HepG2 (cell line): ENCODE measurements at regions not wholly inside any gene's neighbourhood (a gene's known extent, or its start where the extent isn't known, plus 50 kb on each side); places are given as distances from the start of the nearest gene placed in this dataset.

ENCODE experiments used
- ATAC-seq: fragments of 200-7000 bp; cut with Tn5 transposase; 3 replicates; pipeline ENCODE4 v1.9.1; 2020; ENCODE audit warnings: mild to moderate bottlenecking, moderate library complexity
- BruUV-seq: library from RNA; stranded (reverse); fragments of 400-500 nt; replicated peaks from 2 replicates; lab custom pipeline; 2021; lab: Mats Ljungman, UMichigan
- CTCF ChIA-PET: fragments of 300-600 bp; formaldehyde crosslinking; extraction: SDS; loops from one replicate; lab custom pipeline; 2021; ENCODE audit warnings: low total read pairs, inconsistent platforms, low intra/inter-chr PET ratio; lab: Yijun Ruan, JAX
- POLR2A ChIA-PET: fragments of 350-600 bp; sonication (Branson Sonifier 250); formaldehyde crosslinking; loops from one replicate; lab custom pipeline; 2020; ENCODE audit warnings: antibody characterized with exemption, inconsistent platforms; lab: Yijun Ruan, JAX
- DNase-seq: peaks from one replicate; pipeline ENCODE4 v3.0.0-alpha.2; 2015; ENCODE audit warnings: low spot score
- FAIRE-seq: peaks from 3 replicates; lab custom pipeline; 2011; peaks lifted over from hg19 to GRCh38; lab: Jason Lieb, UNC
- H2AFZ ChIP-seq: one replicate; pipeline ENCODE4 v1.6.1; 2011; ENCODE audit warnings: low read length, inconsistent platforms
- H3K27ac ChIP-seq: fragments of 300-600 bp; 3 replicates; pipeline ENCODE4 v1.8.0; 2011; ENCODE audit warnings: mixed run types, mild to moderate bottlenecking, mixed read lengths, low read length, inconsistent platforms; ENCODE audit not compliant: insufficient read depth; ENCODE audit errors: extremely low read length
- H3K27me3 ChIP-seq, 2 experiments: fragments of 200-600 bp in 1 of 2; 2 replicates in 1 of 2; 3 replicates in 1 of 2; pipeline versions ENCODE4 v1.6.0 to v1.8.0; 2011; ENCODE audit warnings: low read length in 2 of 2, mild to moderate bottlenecking in 2 of 2, moderate library complexity in 2 of 2, inconsistent platforms in 1 of 2; ENCODE audit not compliant: insufficient read depth in 2 of 2, control insufficient read depth in 1 of 2
- H3K36me3 ChIP-seq, 2 experiments: fragments of 200-600 bp in 1 of 2; replicated peaks in 1 of 2; 2 replicates in 1 of 2; 3 replicates in 1 of 2; pipeline versions ENCODE4 v1.5.1 to v1.8.0; 2011; ENCODE audit warnings: low read length in 2 of 2, inconsistent platforms in 1 of 2; ENCODE audit not compliant: insufficient read depth in 2 of 2, control insufficient read depth in 1 of 2
- H3K4me1 ChIP-seq: 2 replicates; pipeline ENCODE4 v1.5.1; 2012; ENCODE audit warnings: low read length, inconsistent platforms; ENCODE audit not compliant: insufficient read depth
- H3K4me2 ChIP-seq: 2 replicates; pipeline ENCODE4 v1.6.0; 2011; ENCODE audit warnings: low read depth, low read length, inconsistent platforms
- H3K4me3 ChIP-seq, 3 experiments: fragments of 200-600 bp in 1 of 3; sonication (generic), shearing (Covaris generic) in 1 of 3; replicated peaks in 1 of 3; 2 replicates each; pipeline ENCODE4 v1.5.1; 2011 to 2016; ENCODE audit warnings: low read length in 3 of 3, inconsistent platforms in 2 of 3, low read depth in 2 of 3, mild to moderate bottlenecking in 2 of 3, control low read depth in 1 of 3, mixed read lengths in 1 of 3; ENCODE audit not compliant: insufficient read depth in 1 of 3
- H3K79me2 ChIP-seq: one replicate; pipeline ENCODE4 v1.6.1; 2011; ENCODE audit warnings: low read length, inconsistent platforms; ENCODE audit not compliant: insufficient read depth
- H3K9ac ChIP-seq: 2 replicates; pipeline ENCODE4 v1.6.0; 2011; ENCODE audit warnings: mild to moderate bottlenecking, low read depth, low read length, inconsistent platforms; ENCODE audit not compliant: insufficient read depth
- H3K9me3 ChIP-seq: 2 replicates; pipeline ENCODE4 v1.5.1; 2012; ENCODE audit warnings: mild to moderate bottlenecking, low read length
- H4K20me1 ChIP-seq: 2 replicates; pipeline ENCODE4 v1.6.0; 2011; ENCODE audit warnings: inconsistent platforms, mild to moderate bottlenecking, low read length, moderate library complexity; ENCODE audit not compliant: insufficient read depth
- CENPBD1 ChIP-seq: sonication (generic); formaldehyde crosslinking; IDR thresholded peaks from 2 replicates; pipeline ENCODE4 v1.8.0; 2022; ENCODE audit warnings: missing genetic modification reagents, low read depth, mild to moderate bottlenecking, borderline replicate concordance
- HNF1A ChIP-seq, 2 experiments: sonication (generic) in 1 of 2; formaldehyde crosslinking in 1 of 2; IDR thresholded peaks; 2 replicates each; pipeline versions ENCODE4 v1.4.0 to v1.6.1; 2016 to 2020; ENCODE audit warnings: borderline replicate concordance in 1 of 2, low read depth in 1 of 2, mild to moderate bottlenecking in 1 of 2, missing genetic modification reagents in 1 of 2
- NPAS2 ChIP-seq: sonication (generic); formaldehyde crosslinking; IDR thresholded peaks from 2 replicates; pipeline ENCODE4 v1.8.0; 2022; ENCODE audit warnings: mild to moderate bottlenecking, missing genetic modification reagents, borderline replicate concordance
- RELA ChIP-seq: sonication (generic); formaldehyde crosslinking; IDR thresholded peaks from 2 replicates; pipeline ENCODE4 v1.4.0; 2020; ENCODE audit warnings: missing genetic modification reagents
- RFX1 ChIP-seq: fragments of 450-650 bp; IDR thresholded peaks from 2 replicates; pipeline ENCODE4 v1.6.1; 2017
- RXRB ChIP-seq: IDR thresholded peaks from 2 replicates; pipeline ENCODE4 v1.6.1; 2016; ENCODE audit warnings: borderline replicate concordance, missing genetic modification reagents, missing compliant biosample characterization
- ZNF235 ChIP-seq: sonication (generic); formaldehyde crosslinking; IDR thresholded peaks from 2 replicates; pipeline ENCODE4 v1.8.1; 2023; ENCODE audit warnings: mild to moderate bottlenecking, missing genetic modification reagents, borderline replicate concordance
- ZNF431 ChIP-seq: sonication (generic); formaldehyde crosslinking; IDR thresholded peaks from 2 replicates; pipeline ENCODE4 v1.9.0; 2022; ENCODE audit warnings: missing genetic modification reagents, low read depth, mild to moderate bottlenecking, borderline replicate concordance
- ZSCAN5A ChIP-seq: sonication (generic); formaldehyde crosslinking; IDR thresholded peaks from 2 replicates; pipeline ENCODE4 v1.8.0; 2022; ENCODE audit warnings: mild to moderate bottlenecking, missing genetic modification reagents, borderline replicate concordance
- WGBS: methylation state at CpG from one replicate; pipeline ENCODE4 v1.1.6; 2017; ENCODE audit warnings: low lambda C conversion rate; 5-methylcytosine and 5-hydroxymethylcytosine counted together
- in situ Hi-C: cut with HindIII; loops from 2 replicates; pipeline ENCODE4 v1.10.0; 2017; ENCODE audit warnings: low pct_unique_long_range_greater_than_20kb; ENCODE audit not compliant: extremely low pct_ligation_motif_present
- intact Hi-C: fragments of 100-400 bp; cut with micrococcal nuclease; formaldehyde crosslinking; loops from one replicate; pipeline ENCODE4 v1.10.0; 2022; ENCODE audit not compliant: unreplicated experiment

GRCh38 chr2:7573166-7573825, 656.1 kb downstream of the RNF144A start:
- no peak overlapping the region for H3K27ac ChIP-seq
- H4K20me1 ChIP-seq = no peaks in the 10 kb centered on the region
- H2AFZ ChIP-seq = no peak overlapping the region
- peaks cover 11% of the 10 kb centered on the region for H3K9me3 ChIP-seq
- FAIRE-seq = no peak
- H3K4me2 ChIP-seq = no peak overlapping the region
- intact Hi-C loops = no loop called here
- H3K79me2 ChIP-seq = no peaks in the 10 kb centered on the region
- H3K36me3 ChIP-seq = no peaks in the 10 kb centered on the region
- no peak overlapping the region for H3K4me3 ChIP-seq
- 17% methylated on average over 6 of the region's 6 CpGs for WGBS
- no peaks in the 10 kb centered on the region for H3K4me1 ChIP-seq
- no peak overlapping the region for H3K9ac ChIP-seq
- no peak for ATAC-seq
- in situ Hi-C loops = no loop called here
- BruUV-seq = no TSS peak
- TF ChIP-seq HNF1A (IDR thresholded peaks at IDR 0.05; ENCODE audit: low read depth) = no peak
- no peak for TF ChIP-seq HNF1A (CRISPR knock-in tag; IDR thresholded peaks at IDR 0.05; ENCODE audit: borderline replicate concordance)
- DNase-seq = no peak
- H3K27me3 ChIP-seq = no peaks in the 10 kb centered on the region; a peak in 1 of 5 replicates
- CTCF ChIA-PET = no interaction called here
- POLR2A ChIA-PET = no interaction called here

- H3K4me1 ChIP-seq = no peaks in the 10 kb centered on the region
- in situ Hi-C loops (no loop called here), intact Hi-C loops (no loop called here)
- no peaks in the 10 kb centered on the region for H4K20me1 ChIP-seq
- H3K9me3 ChIP-seq = peaks cover 11% of the 10 kb centered on the region
- H3K27ac ChIP-seq = no peak overlapping the region
- no peak overlapping the region for H3K9ac ChIP-seq
- WGBS = 45% methylated on average over 4 of the region's 4 CpGs
- no peak for ATAC-seq
- no peak overlapping the region for H3K4me3 ChIP-seq
- no peak overlapping the region for H2AFZ ChIP-seq
- no peak for FAIRE-seq
- no TSS peak for BruUV-seq
- H3K79me2 ChIP-seq = no peaks in the 10 kb centered on the region
- H3K36me3 ChIP-seq = no peaks in the 10 kb centered on the region
- ChIA-PET CTCF (no interaction called here), POLR2A (no interaction called here)
- no peak overlapping the region for H3K4me2 ChIP-seq
- no peaks in the 10 kb centered on the region; a peak in 1 of 5 replicates for H3K27me3 ChIP-seq
- no peak for DNase-seq
- TF ChIP-seq CENPBD1 (CRISPR knock-in tag) (no peak), ZNF431 (no peak), NPAS2 (CRISPR knock-in tag) (no peak), ZSCAN5A (CRISPR knock-in tag) (no peak), ZNF235 (CRISPR knock-in tag) (no peak), RELA (CRISPR knock-in tag) (no peak), RXRB (CRISPR knock-in tag) (no peak), RFX1 (no peak)
These were observed 657.2 kb downstream of the RNF144A start for GRCh38 chr2:7574385-7574784.
